SK-N-SH (cell line): ENCODE measurements at regions not wholly inside any gene's neighbourhood (a gene's known extent, or its start where the extent isn't known, plus 50 kb on each side); places are given as distances from the start of the nearest gene placed in this dataset.

Source experiments
- CTCF ChIA-PET: fragments of 300-600, 350-600 bp; formaldehyde crosslinking; extraction: SDS; loops from one replicate; lab custom pipeline; 2021; lab: Yijun Ruan, JAX
- POLR2A ChIA-PET: fragments of 350-600 bp; sonication (Branson Sonifier 250); formaldehyde crosslinking; extraction: SDS; loops from one replicate; lab custom pipeline; 2020; ENCODE audit warnings: antibody characterized with exemption, inconsistent platforms; lab: Yijun Ruan, JAX
- DNase-seq: peaks from one replicate; pipeline ENCODE4 v3.0.0; 2012
- H2AFZ ChIP-seq: fragments of 200-600 bp; sonication (generic); 2 replicates; pipeline ENCODE4 v1.8.1; 2016; ENCODE audit warnings: antibody characterized with exemption, mild to moderate bottlenecking, low read depth
- H3F3A ChIP-seq: fragments of 200-600 bp; sonication (generic); replicated peaks from 2 replicates; pipeline ENCODE3; 2016; ENCODE audit warnings: antibody characterized with exemption, mild to moderate bottlenecking; ENCODE audit not compliant: insufficient read depth
- H3K27ac ChIP-seq, 2 experiments: fragments of 200-500 bp in 1 of 2; fragments of 200-600 bp in 1 of 2; sonication (Bioruptor generic) in 1 of 2; sonication (generic), shearing (Covaris generic) in 1 of 2; 2 replicates each; pipeline versions ENCODE4 v1.5.1 to v1.6.1; 2014 to 2016; ENCODE audit warnings: low read depth in 2 of 2, inconsistent platforms in 1 of 2, low read length in 1 of 2, mild to moderate bottlenecking in 1 of 2, mixed read lengths in 1 of 2
- H3K27me3 ChIP-seq: fragments of 200-600 bp; sonication (generic), shearing (Covaris generic); 2 replicates; pipeline ENCODE4 v1.6.1; 2016; ENCODE audit warnings: mixed run types; ENCODE audit not compliant: insufficient read depth
- H3K36me3 ChIP-seq, 2 experiments: fragments of 200-500 bp in 1 of 2; fragments of 200-600 bp in 1 of 2; sonication (Bioruptor generic) in 1 of 2; sonication (generic) in 1 of 2; replicated peaks in 1 of 2; 2 replicates each; pipeline versions ENCODE3 to v1.5.1; 2014 to 2016; ENCODE audit warnings: low read length in 1 of 2, mild to moderate bottlenecking in 1 of 2; ENCODE audit not compliant: insufficient read depth in 2 of 2, control insufficient read depth in 1 of 2
- H3K4me1 ChIP-seq, 2 experiments: fragments of 200-500 bp in 1 of 2; fragments of 200-600 bp in 1 of 2; sonication (Bioruptor generic) in 1 of 2; sonication (generic), shearing (Covaris generic) in 1 of 2; 2 replicates each; pipeline versions ENCODE4 v1.5.1 to v1.6.1; 2014 to 2016; ENCODE audit warnings: low read depth in 1 of 2, low read length in 1 of 2, mixed run types in 1 of 2; ENCODE audit not compliant: insufficient read depth in 2 of 2, control insufficient read depth in 1 of 2
- H3K4me2 ChIP-seq: fragments of 200-600 bp; sonication (generic), shearing (Covaris generic); 2 replicates; pipeline ENCODE4 v1.6.1; 2017; ENCODE audit warnings: mixed run types
- H3K4me3 ChIP-seq, 2 experiments: fragments of 200-500 bp in 1 of 2; fragments of 200-600 bp in 1 of 2; sonication (Bioruptor generic) in 1 of 2; sonication (generic), shearing (Covaris generic) in 1 of 2; 2 replicates each; pipeline versions ENCODE4 v1.5.1 to v1.8.1; 2014 to 2016; ENCODE audit warnings: low read depth in 2 of 2, inconsistent platforms in 1 of 2, low read length in 1 of 2, mild to moderate bottlenecking in 1 of 2, mixed read lengths in 1 of 2, moderate library complexity in 1 of 2
- H3K79me2 ChIP-seq: fragments of 200-600 bp; sonication (generic); 2 replicates; pipeline ENCODE4 v1.8.1; 2017; ENCODE audit warnings: mild to moderate bottlenecking; ENCODE audit not compliant: insufficient read depth
- H3K9ac ChIP-seq: fragments of 200-600 bp; sonication (generic); 2 replicates; pipeline ENCODE4 v1.6.1; 2017; ENCODE audit warnings: mixed run types
- H3K9me2 ChIP-seq: fragments of 200-600 bp; sonication (generic); 2 replicates; pipeline ENCODE4 v1.6.1; 2017; ENCODE audit warnings: mixed run types
- H3K9me3 ChIP-seq: fragments of 200-600 bp; sonication (generic); 2 replicates; pipeline ENCODE4 v1.6.1; 2017; ENCODE audit warnings: mixed run types, mild to moderate bottlenecking, moderate library complexity
- H4K20me1 ChIP-seq: fragments of 200-600 bp; sonication (generic); 2 replicates; pipeline ENCODE4 v1.6.1; 2017; ENCODE audit warnings: mild to moderate bottlenecking, mixed run types; ENCODE audit not compliant: insufficient read depth
- ELF1 ChIP-seq: IDR thresholded peaks from 2 replicates; pipeline ENCODE4 v1.4.0; 2012
- EZH2phosphoT487 ChIP-seq: fragments of 200-600 bp; sonication (generic); IDR thresholded peaks from 2 replicates; pipeline ENCODE4 v1.6.1; 2017; ENCODE audit warnings: low read depth, mixed run types, mild to moderate bottlenecking, antibody characterized with exemption, moderate library complexity, borderline replicate concordance
- FOXJ3 ChIP-seq: sonication (generic); formaldehyde crosslinking; IDR thresholded peaks from 2 replicates; pipeline ENCODE4 v1.5.1; 2020; ENCODE audit warnings: mild to moderate bottlenecking, missing genetic modification reagents
- FOXM1 ChIP-seq: IDR thresholded peaks from 2 replicates; pipeline ENCODE4 v1.4.0; 2012; ENCODE audit warnings: low read depth, mild to moderate bottlenecking
- GABPA ChIP-seq: IDR thresholded peaks from 2 replicates; pipeline ENCODE4 v1.4.0; 2012; ENCODE audit warnings: low read depth, mild to moderate bottlenecking
- IRF3 ChIP-seq: fragments of 150-350 bp; IDR thresholded peaks from 2 replicates; pipeline ENCODE4 v1.6.1; 2016; ENCODE audit warnings: mild to moderate bottlenecking, low read depth, low read length
- JUND ChIP-seq: IDR thresholded peaks from 2 replicates; pipeline ENCODE4 v1.4.0; 2012
- MAX ChIP-seq: IDR thresholded peaks from 2 replicates; pipeline ENCODE4 v1.4.0; 2012; ENCODE audit warnings: low read depth
- MXI1 ChIP-seq: IDR thresholded peaks from 2 replicates; pipeline ENCODE4 v1.6.1; 2012; ENCODE audit warnings: mild to moderate bottlenecking, low read depth, low read length, improper control_type of control experiment
- PBX3 ChIP-seq: IDR thresholded peaks from 2 replicates; pipeline ENCODE4; 2012
- RCOR1 ChIP-seq: fragments of 150-350 bp; IDR thresholded peaks from 2 replicates; pipeline ENCODE4 v1.6.1; 2017; ENCODE audit warnings: antibody characterized with exemption, low read length
- REST ChIP-seq: IDR thresholded peaks from 2 replicates; pipeline ENCODE4 v1.6.1; 2012; ENCODE audit warnings: mild to moderate bottlenecking, low read depth, low read length, moderate library complexity
- RXRA ChIP-seq: IDR thresholded peaks from 2 replicates; pipeline ENCODE4 v1.4.0; 2012; ENCODE audit warnings: low read depth, mild to moderate bottlenecking, borderline replicate concordance
- TAF1 ChIP-seq: IDR thresholded peaks from 2 replicates; pipeline ENCODE4 v1.6.1; 2012; ENCODE audit warnings: low read depth, mild to moderate bottlenecking, low read length, moderate library complexity, borderline replicate concordance
- TCF12 ChIP-seq: IDR thresholded peaks from 2 replicates; pipeline ENCODE4 v1.4.0; 2012
- TEAD4 ChIP-seq: IDR thresholded peaks from 2 replicates; pipeline ENCODE4 v1.4.0; 2012; ENCODE audit warnings: mild to moderate bottlenecking, borderline replicate concordance; ENCODE audit not compliant: insufficient read depth
- USF1 ChIP-seq: IDR thresholded peaks from 2 replicates; pipeline ENCODE4 v1.4.0; 2012; ENCODE audit warnings: low read depth, borderline replicate concordance
- WGBS: methylation state at CpG from one replicate; pipeline ENCODE4 v1.1.6; 2017; ENCODE audit warnings: low lambda C conversion rate; 5-methylcytosine and 5-hydroxymethylcytosine counted together

GRCh38 chr6:71088166-71088565, 131.3 kb upstream of the B3GAT2 start:
- Histone ChIP-seq H3K4me1 (no peaks in the 10 kb centered on the region), H3K9ac (no peak overlapping the region), H3K4me2 (no peak overlapping the region), H3K4me3 (no peak overlapping the region), H2AFZ (no peak overlapping the region), H3K36me3 (no peaks in the 10 kb centered on the region), H3K79me2 (no peaks in the 10 kb centered on the region), H3K9me3 (no peaks in the 10 kb centered on the region), H3F3A (no peaks in the 10 kb centered on the region), H3K27ac (no peak overlapping the region), H4K20me1 (no peaks in the 10 kb centered on the region), H3K27me3 (no peaks in the 10 kb centered on the region), H3K9me2 (0 out of 2 replicates have a peak, but pooled peaks cover 3% of the 10 kb centered on the region)
- WGBS: 50% methylated on average over 3 of the region's 3 CpGs
- CTCF ChIA-PET: no interaction called here
- POLR2A ChIA-PET: no interaction called here
- no peak for DNase-seq
- TF ChIP-seq MAX (no peak), RXRA (no peak), PBX3 (no peak), USF1 (no peak), TEAD4 (no peak), JUND (no peak), REST (no peak), FOXJ3 (CRISPR knock-in tag) (no peak), FOXM1 (no peak), TCF12 (no peak), MXI1 (no peak), RCOR1 (no peak)

GRCh38 chr6:71090217-71090616, 133.4 kb upstream of the B3GAT2 start:
- no peak overlapping the region for H2AFZ ChIP-seq
- 0 out of 2 replicates have a peak, but pooled peaks cover 3% of the 10 kb centered on the region for H3K9me2 ChIP-seq
- H3K4me1 ChIP-seq: no peaks in the 10 kb centered on the region
- H3K79me2 ChIP-seq: no peaks in the 10 kb centered on the region
- CTCF ChIA-PET: interaction anchor here (1.4 kb wide), 1 partner anchor 8 kb away, joined by 4 read pairs; no protein-coding TSS in a partner anchor
- H3K4me2 ChIP-seq: no peak overlapping the region
- POLR2A ChIA-PET: no interaction called here
- H3K27me3 ChIP-seq: no peaks in the 10 kb centered on the region
- no peaks in the 10 kb centered on the region for H3K36me3 ChIP-seq
- no peak for TF ChIP-seq EZH2phosphoT487
- TF ChIP-seq TAF1: no peak
- no peak for TF ChIP-seq GABPA
- TF ChIP-seq MAX: no peak
- no peak for TF ChIP-seq ELF1
- TF ChIP-seq TCF12: no peak
- TF ChIP-seq FOXM1: no peak
- TF ChIP-seq FOXJ3 (CRISPR knock-in tag): no peak
- TF ChIP-seq IRF3: no peak
- TF ChIP-seq, all 33 proteins: peak for 0
- no peaks in the 10 kb centered on the region for H4K20me1 ChIP-seq
- no peak for DNase-seq
- 25% methylated on average over 4 of the region's 4 CpGs for WGBS
- H3F3A ChIP-seq: no peaks in the 10 kb centered on the region
- H3K4me3 ChIP-seq: no peak overlapping the region
- H3K27ac ChIP-seq: no peak overlapping the region
- H3K9me3 ChIP-seq: no peaks in the 10 kb centered on the region
- no peak overlapping the region for H3K9ac ChIP-seq
